ENCODE measurements at regions not wholly inside any gene's neighbourhood (a gene's known extent, or its start where the extent isn't known, plus 50 kb on each side); places are given as distances from the start of the nearest gene placed in this dataset.
"Not testable (repeated sequence)": the region's sequence is repeated elsewhere in the genome, so short reads cannot be mapped to it uniquely, and the experiment has no call there.

GRCh38 chr16:88308441-88309173 is 74.2 kb upstream of the ZNF469 start:
- ATAC-seq (no peak), DNase-seq (no peak)
- Histone ChIP-seq H3K4me3 (no peak overlapping the region), H3K4me1 (peaks cover 8 to 14% of the 10 kb centered on the region in 2 donors), H3K27me3 (peaks cover 0 to 10% (median 5%) of the 10 kb centered on the region in 3 donors), H3K27ac (no peak overlapping the region), H3K9me3 (no peaks in the 10 kb centered on the region), H3K36me3 (no peaks in the 10 kb centered on the region)
- intact Hi-C loops (cut with DNase I; ENCODE audit: low total_unique reads) (loop anchor here (5.0 kb wide), 2 partner anchors 41 to 74 kb away; partner anchors contain the start of gene ZNF469), in situ Hi-C loops (cut with MboI; ENCODE audit: low sequenced_read_pairs in 4 of 4) (no loop called here)
- TF ChIP-seq CTCF (IDR thresholded peaks at IDR 0.05 in 4 of 5, conservative IDR thresholded peaks at IDR 0.05 in 1 of 5), result no peak
- no peak for TF ChIP-seq POLR2A (IDR thresholded peaks at IDR 0.05)

- no peak for ATAC-seq
- no peaks in the 10 kb centered on the region for H3K36me3 ChIP-seq
- peaks cover 0 to 8% (median under 1%) of the 10 kb centered on the region in 3 donors for H3K27me3 ChIP-seq
- no peaks in the 10 kb centered on the region for H3K9me3 ChIP-seq
- TF ChIP-seq POLR2A (IDR thresholded peaks at IDR 0.05), result no peak
- no peak for TF ChIP-seq CTCF (IDR thresholded peaks at IDR 0.05 in 4 of 5, conservative IDR thresholded peaks at IDR 0.05 in 1 of 5)
- no peak overlapping the region for H3K27ac ChIP-seq
- H3K4me1 ChIP-seq, result peaks cover 8 to 14% of the 10 kb centered on the region in 2 donors
- DNase-seq, result no peak
- no peak overlapping the region for H3K4me3 ChIP-seq
- in situ Hi-C loops (cut with MboI; ENCODE audit: low sequenced_read_pairs in 4 of 4), result no loop called here
- intact Hi-C loops (cut with DNase I; ENCODE audit: low total_unique reads), result loop anchor here (5.0 kb wide), 2 partner anchors 42 to 73 kb away; partner anchors contain the start of gene ZNF469
These were observed 73.4 kb upstream of the ZNF469 start for GRCh38 chr16:88309174-88309907.

- in situ Hi-C loops (cut with MboI; ENCODE audit: low sequenced_read_pairs in 4 of 4) (no loop called here), intact Hi-C loops (cut with DNase I; ENCODE audit: low total_unique reads) (loop anchor here (5.0 kb wide), 2 partner anchors 43 to 72 kb away; partner anchors contain the start of gene ZNF469)
- peaks cover 0 to 5% (median 0%) of the 10 kb centered on the region in 3 donors for H3K27me3 ChIP-seq
- H3K9me3 ChIP-seq, result no peaks in the 10 kb centered on the region
- H3K4me1 ChIP-seq, result peaks cover 8 to 14% of the 10 kb centered on the region in 2 donors
- no peaks in the 10 kb centered on the region for H3K36me3 ChIP-seq
- ATAC-seq (no peak), DNase-seq (no peak)
- no peak overlapping the region for H3K27ac ChIP-seq
- H3K4me3 ChIP-seq, result no peak overlapping the region
- TF ChIP-seq POLR2A (IDR thresholded peaks at IDR 0.05), result no peak
- TF ChIP-seq CTCF (IDR thresholded peaks at IDR 0.05 in 4 of 5, conservative IDR thresholded peaks at IDR 0.05 in 1 of 5), result peak in 1 of 5 experiments; percentile 27
These were observed 72.9 kb upstream of the ZNF469 start for GRCh38 chr16:88309908-88310265.

DNA sequence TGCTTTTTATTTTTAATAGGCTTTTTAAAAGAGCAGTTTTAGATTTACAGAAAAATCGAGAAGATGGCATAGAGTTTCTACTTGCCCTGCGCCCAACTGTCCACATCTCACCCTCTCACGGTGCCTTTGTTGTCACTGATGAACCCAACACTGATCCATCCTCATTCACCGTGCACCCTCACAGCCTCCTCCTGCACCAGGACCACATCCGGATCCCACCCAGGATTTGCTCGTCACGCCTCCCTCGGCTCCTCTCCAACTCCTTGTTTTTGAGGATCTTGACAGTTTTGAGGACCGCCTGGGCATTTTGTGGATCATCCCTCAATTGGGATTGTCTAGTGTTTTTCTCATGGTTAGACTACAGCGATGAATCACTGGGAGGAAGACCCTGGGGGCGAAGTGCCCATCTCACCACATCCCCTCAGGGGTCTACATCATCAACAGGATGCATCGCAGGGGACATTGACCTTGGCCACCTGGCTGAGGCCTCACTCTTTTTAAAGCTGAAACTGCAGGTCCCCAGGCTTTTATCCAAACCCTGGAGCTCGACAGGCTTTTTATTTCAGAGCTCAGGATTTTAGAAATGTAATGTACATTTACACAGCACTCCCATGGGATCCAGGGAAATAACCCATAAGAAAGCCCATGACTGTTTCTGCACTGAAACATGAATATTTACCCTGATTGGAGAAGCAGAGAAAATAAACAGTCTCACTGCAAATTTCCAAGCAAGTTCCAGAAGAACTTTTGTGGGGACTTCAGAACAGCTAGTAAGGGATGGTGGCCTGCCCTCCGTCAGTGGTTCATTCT is 71.8 kb upstream of the ZNF469 start:
- DNase-seq (no peak), ATAC-seq (no peak)
- H3K4me1 ChIP-seq, result peaks cover 8 to 14% of the 10 kb centered on the region in 2 donors
- in situ Hi-C loops (cut with MboI; ENCODE audit: low sequenced_read_pairs in 4 of 4) (no loop called here), intact Hi-C loops (cut with DNase I; ENCODE audit: low total_unique reads) (no loop called here)
- H3K9me3 ChIP-seq, result no peaks in the 10 kb centered on the region
- peaks cover 0 to 5% (median 0%) of the 10 kb centered on the region in 3 donors for H3K27me3 ChIP-seq
- H3K27ac ChIP-seq, result no peak overlapping the region
- no peak for TF ChIP-seq CTCF (IDR thresholded peaks at IDR 0.05 in 4 of 5, conservative IDR thresholded peaks at IDR 0.05 in 1 of 5)
- no peak for TF ChIP-seq POLR2A (IDR thresholded peaks at IDR 0.05)
- no peak overlapping the region for H3K4me3 ChIP-seq
- no peaks in the 10 kb centered on the region for H3K36me3 ChIP-seq

- H3K27me3 ChIP-seq; H3K27ac ChIP-seq; H3K4me3 ChIP-seq; DNase-seq; intact Hi-C loops (cut with DNase I; ENCODE audit: low total_unique reads); ATAC-seq; in situ Hi-C loops (cut with MboI; ENCODE audit: low sequenced_read_pairs in 4 of 4); H3K36me3 ChIP-seq; H3K4me1 ChIP-seq; H3K9me3 ChIP-seq: not testable (repeated sequence)
These were observed 70.9 kb upstream of the ZNF469 start for GRCh38 chr16:88311860-88312259.

All from gastrocnemius medialis (tissue), 4 donors.